HepG2 (cell line): ENCODE measurements at regions not wholly inside any gene's neighbourhood (a gene's known extent, or its start where the extent isn't known, plus 50 kb on each side); places are given as distances from the start of the nearest gene placed in this dataset.

Experiments
- ATAC-seq: fragments of 200-7000 bp; cut with Tn5 transposase; 3 replicates; pipeline ENCODE4 v1.9.1; 2020; ENCODE audit warnings: mild to moderate bottlenecking, moderate library complexity
- BruUV-seq: library from RNA; stranded (reverse); fragments of 400-500 nt; replicated peaks from 2 replicates; lab custom pipeline; 2021; lab: Mats Ljungman, UMichigan
- CTCF ChIA-PET: fragments of 300-600 bp; formaldehyde crosslinking; extraction: SDS; loops from one replicate; lab custom pipeline; 2021; ENCODE audit warnings: low total read pairs, inconsistent platforms, low intra/inter-chr PET ratio; lab: Yijun Ruan, JAX
- POLR2A ChIA-PET: fragments of 350-600 bp; sonication (Branson Sonifier 250); formaldehyde crosslinking; loops from one replicate; lab custom pipeline; 2020; ENCODE audit warnings: antibody characterized with exemption, inconsistent platforms; lab: Yijun Ruan, JAX
- DNase-seq: peaks from one replicate; pipeline ENCODE4 v3.0.0-alpha.2; 2015; ENCODE audit warnings: low spot score
- FAIRE-seq: peaks from 3 replicates; lab custom pipeline; 2011; peaks lifted over from hg19 to GRCh38; lab: Jason Lieb, UNC
- H2AFZ ChIP-seq: one replicate; pipeline ENCODE4 v1.6.1; 2011; ENCODE audit warnings: low read length, inconsistent platforms
- H3K27ac ChIP-seq: fragments of 300-600 bp; 3 replicates; pipeline ENCODE4 v1.8.0; 2011; ENCODE audit warnings: mixed run types, mild to moderate bottlenecking, mixed read lengths, low read length, inconsistent platforms; ENCODE audit not compliant: insufficient read depth; ENCODE audit errors: extremely low read length
- H3K27me3 ChIP-seq, 2 experiments: fragments of 200-600 bp in 1 of 2; 2 replicates in 1 of 2; 3 replicates in 1 of 2; pipeline versions ENCODE4 v1.6.0 to v1.8.0; 2011; ENCODE audit warnings: low read length in 2 of 2, mild to moderate bottlenecking in 2 of 2, moderate library complexity in 2 of 2, inconsistent platforms in 1 of 2; ENCODE audit not compliant: insufficient read depth in 2 of 2, control insufficient read depth in 1 of 2
- H3K36me3 ChIP-seq, 2 experiments: fragments of 200-600 bp in 1 of 2; replicated peaks in 1 of 2; 2 replicates in 1 of 2; 3 replicates in 1 of 2; pipeline versions ENCODE4 v1.5.1 to v1.8.0; 2011; ENCODE audit warnings: low read length in 2 of 2, inconsistent platforms in 1 of 2; ENCODE audit not compliant: insufficient read depth in 2 of 2, control insufficient read depth in 1 of 2
- H3K4me1 ChIP-seq: 2 replicates; pipeline ENCODE4 v1.5.1; 2012; ENCODE audit warnings: low read length, inconsistent platforms; ENCODE audit not compliant: insufficient read depth
- H3K4me2 ChIP-seq: 2 replicates; pipeline ENCODE4 v1.6.0; 2011; ENCODE audit warnings: low read depth, low read length, inconsistent platforms
- H3K4me3 ChIP-seq, 3 experiments: fragments of 200-600 bp in 1 of 3; sonication (generic), shearing (Covaris generic) in 1 of 3; replicated peaks in 1 of 3; 2 replicates each; pipeline ENCODE4 v1.5.1; 2011 to 2016; ENCODE audit warnings: low read length in 3 of 3, inconsistent platforms in 2 of 3, low read depth in 2 of 3, mild to moderate bottlenecking in 2 of 3, control low read depth in 1 of 3, mixed read lengths in 1 of 3; ENCODE audit not compliant: insufficient read depth in 1 of 3
- H3K79me2 ChIP-seq: one replicate; pipeline ENCODE4 v1.6.1; 2011; ENCODE audit warnings: low read length, inconsistent platforms; ENCODE audit not compliant: insufficient read depth
- H3K9ac ChIP-seq: 2 replicates; pipeline ENCODE4 v1.6.0; 2011; ENCODE audit warnings: mild to moderate bottlenecking, low read depth, low read length, inconsistent platforms; ENCODE audit not compliant: insufficient read depth
- H3K9me3 ChIP-seq: 2 replicates; pipeline ENCODE4 v1.5.1; 2012; ENCODE audit warnings: mild to moderate bottlenecking, low read length
- H4K20me1 ChIP-seq: 2 replicates; pipeline ENCODE4 v1.6.0; 2011; ENCODE audit warnings: inconsistent platforms, mild to moderate bottlenecking, low read length, moderate library complexity; ENCODE audit not compliant: insufficient read depth
- HNRNPK ChIP-seq: fragments of 200-400 bp; formaldehyde crosslinking; IDR thresholded peaks from 2 replicates; pipeline ENCODE4 v1.6.1; 2018; ENCODE audit warnings: low read length, low read depth, moderate library complexity, mild to moderate bottlenecking; ENCODE audit not compliant: poor library complexity, severe bottlenecking
- HOXA7 ChIP-seq: sonication (generic); formaldehyde crosslinking; IDR thresholded peaks from 2 replicates; pipeline ENCODE4 v1.8.1; 2022; ENCODE audit warnings: mild to moderate bottlenecking, missing genetic modification reagents, moderate library complexity
- KLF15 ChIP-seq: sonication (generic); formaldehyde crosslinking; IDR thresholded peaks from 2 replicates; pipeline ENCODE4 v1.8.1; 2023; ENCODE audit warnings: borderline replicate concordance, mild to moderate bottlenecking, inconsistent platforms, missing genetic modification reagents, mixed read lengths
- KMT2A ChIP-seq: sonication (generic); formaldehyde crosslinking; IDR thresholded peaks from 2 replicates; pipeline ENCODE4 v1.4.0; 2020; ENCODE audit warnings: missing genetic modification reagents
- NFE2 ChIP-seq: sonication (generic); formaldehyde crosslinking; IDR thresholded peaks from 2 replicates; pipeline ENCODE4 v1.4.0; 2020; ENCODE audit warnings: missing genetic modification reagents
- RARG ChIP-seq: sonication (generic); formaldehyde crosslinking; IDR thresholded peaks from 2 replicates; pipeline ENCODE4 v1.4.0; 2020; ENCODE audit warnings: low read depth, mild to moderate bottlenecking, missing genetic modification reagents
- SALL2 ChIP-seq: sonication (generic); formaldehyde crosslinking; IDR thresholded peaks from 2 replicates; pipeline ENCODE4 v1.8.1; 2023; ENCODE audit warnings: mild to moderate bottlenecking, missing genetic modification reagents, inconsistent platforms
- SATB2 ChIP-seq: sonication (generic); formaldehyde crosslinking; IDR thresholded peaks from 2 replicates; pipeline ENCODE4 v1.5.0; 2020; ENCODE audit warnings: missing genetic modification reagents
- SP5 ChIP-seq: IDR thresholded peaks from 2 replicates; pipeline ENCODE4 v1.6.1; 2016; ENCODE audit warnings: low read depth, borderline replicate concordance
- SPEN ChIP-seq: sonication (generic); formaldehyde crosslinking; IDR thresholded peaks from 2 replicates; pipeline ENCODE4 v1.5.1; 2020; ENCODE audit warnings: low read depth, mild to moderate bottlenecking, missing genetic modification reagents
- TFDP2 ChIP-seq: sonication (generic); formaldehyde crosslinking; IDR thresholded peaks from 2 replicates; pipeline ENCODE4 v1.4.0; 2020; ENCODE audit warnings: missing genetic modification reagents
- USF2 ChIP-seq, 2 experiments: sonication (generic) in 1 of 2; formaldehyde crosslinking in 1 of 2; IDR thresholded peaks; 2 replicates each; pipeline versions ENCODE4 v1.5.1 to v1.6.1; 2011 to 2020; ENCODE audit warnings: borderline replicate concordance in 1 of 2, low read depth in 1 of 2, low read length in 1 of 2, mild to moderate bottlenecking in 1 of 2, missing genetic modification reagents in 1 of 2, moderate library complexity in 1 of 2
- ZFP36L1 ChIP-seq: sonication (generic); formaldehyde crosslinking; IDR thresholded peaks from 2 replicates; pipeline ENCODE4 v1.8.0; 2022; ENCODE audit warnings: mild to moderate bottlenecking, missing genetic modification reagents, moderate library complexity
- ZNF331 ChIP-seq: sonication (generic); formaldehyde crosslinking; IDR thresholded peaks from 2 replicates; pipeline ENCODE4 v1.4.0; 2020; ENCODE audit warnings: missing genetic modification reagents
- ZNF414 ChIP-seq: sonication (generic); formaldehyde crosslinking; IDR thresholded peaks from 2 replicates; pipeline ENCODE4 v1.5.0; 2020; ENCODE audit warnings: missing genetic modification reagents
- ZNF501 ChIP-seq: sonication (generic); formaldehyde crosslinking; IDR thresholded peaks from 2 replicates; pipeline ENCODE4 v1.5.1; 2020; ENCODE audit warnings: mild to moderate bottlenecking, moderate library complexity, missing genetic modification reagents
- ZNF691 ChIP-seq: sonication (generic); formaldehyde crosslinking; IDR thresholded peaks from 2 replicates; pipeline ENCODE4 v1.4.0; 2020; ENCODE audit warnings: missing genetic modification reagents, low read depth, mild to moderate bottlenecking, borderline replicate concordance
- WGBS: methylation state at CpG from one replicate; pipeline ENCODE4 v1.1.6; 2017; ENCODE audit warnings: low lambda C conversion rate; 5-methylcytosine and 5-hydroxymethylcytosine counted together
- in situ Hi-C: cut with HindIII; loops from 2 replicates; pipeline ENCODE4 v1.10.0; 2017; ENCODE audit warnings: low pct_unique_long_range_greater_than_20kb; ENCODE audit not compliant: extremely low pct_ligation_motif_present
- intact Hi-C: fragments of 100-400 bp; cut with micrococcal nuclease; formaldehyde crosslinking; loops from one replicate; pipeline ENCODE4 v1.10.0; 2022; ENCODE audit not compliant: unreplicated experiment

- ATAC-seq (peak; percentile 98), DNase-seq (peak; percentile 62), FAIRE-seq (peak; percentile 96)
- Histone ChIP-seq H3K27ac (no peak overlapping the region), H3K36me3 (no peaks in the 10 kb centered on the region), H2AFZ (no peak overlapping the region), H3K9ac (no peak overlapping the region), H3K9me3 (no peaks in the 10 kb centered on the region), H4K20me1 (no peaks in the 10 kb centered on the region), H3K4me1 (peaks cover 18% of the 10 kb centered on the region), H3K79me2 (no peaks in the 10 kb centered on the region), H3K4me3 (peak overlapping the region in 2 of 3 experiments; percentile 6 to 66; a peak in 4 of 6 replicates), H3K4me2 (peak overlapping the region; percentile 85), H3K27me3 (peaks cover 0 to 12% of the 10 kb centered on the region in 2 experiments; a peak in 2 of 5 replicates)
- no TSS peak for BruUV-seq
- POLR2A ChIA-PET, result interaction anchor here (1.7 kb wide), 1 partner anchor 109 kb away, joined by 7 read pairs; the partner anchor contains the start of gene NAT10
- intact Hi-C loops (loop anchor here (1.0 to 5.0 kb wide), 4 partner anchors 56 to 466 kb away; partner anchors contain the start of genes ABTB2, CAPRIN1 and NAT10), in situ Hi-C loops (loop anchor here (5.0 to 25.0 kb wide), 2 partner anchors 366 to 491 kb away; no protein-coding TSS in a partner anchor)
- CTCF ChIA-PET, result interaction anchor here (0.5 to 1.8 kb wide), 2 partner anchors 363 to 902 kb away, joined by 3 to 10 read pairs; no protein-coding TSS in a partner anchor
- 2% methylated on average over 22 of the region's 25 CpGs for WGBS
- TF ChIP-seq HNRNPK (no peak), RARG (CRISPR knock-in tag) (no peak), ZNF331 (CRISPR knock-in tag) (no peak), KLF15 (CRISPR knock-in tag) (no peak), SATB2 (no peak), KMT2A (CRISPR knock-in tag) (no peak), ZFP36L1 (no peak), SPEN (CRISPR knock-in tag) (no peak), NFE2 (CRISPR knock-in tag) (no peak), TFDP2 (CRISPR knock-in tag) (0 out of 2 replicates have a peak, but pooled peaks have one; percentile 24), ZNF414 (CRISPR knock-in tag) (0 out of 2 replicates have a peak, but pooled peaks have one; percentile 37), HOXA7 (CRISPR knock-in tag) (no peak), ZNF501 (no peak), ZNF691 (no peak), SALL2 (CRISPR knock-in tag) (no peak), SP5 (CRISPR knock-in tag) (no peak), USF2 (IDR thresholded peaks at IDR 0.05; ENCODE audit: low read depth, low read length) (no peak), USF2 (CRISPR knock-in tag; IDR thresholded peaks at IDR 0.05; ENCODE audit: borderline replicate concordance) (no peak)
These were observed 54.8 kb upstream of the CAPRIN1 start for GRCh38 chr11:33996498-33997454.
